LNCaP clone FGC (cell line): ENCODE measurements at regions not wholly inside any gene's neighbourhood (a gene's known extent, or its start where the extent isn't known, plus 50 kb on each side); places are given as distances from the start of the nearest gene placed in this dataset.
"Not testable (repeated sequence)": the region's sequence is repeated elsewhere in the genome, so short reads cannot be mapped to it uniquely, and the experiment has no call there.

Experiments
- DNase-seq: peaks from one replicate; pipeline ENCODE4 v3.0.0-alpha.2; 2011; ENCODE audit warnings: low read depth
- H3K4me3 ChIP-seq: 2 replicates; pipeline ENCODE4 v1.5.1; 2011; ENCODE audit warnings: mild to moderate bottlenecking, low read depth, low read length, control low read depth
- TF ChIP-seq, protein P1 (sequence below): IDR thresholded peaks from 2 replicates; pipeline ENCODE4 v1.5.1; 2012; ENCODE audit warnings: mild to moderate bottlenecking; ENCODE audit not compliant: control insufficient read depth, insufficient read depth; ENCODE audit errors: extremely low read depth

- no peak overlapping the region for H3K4me3 ChIP-seq
- no peak for DNase-seq
- TF ChIP-seq, protein P1, sequence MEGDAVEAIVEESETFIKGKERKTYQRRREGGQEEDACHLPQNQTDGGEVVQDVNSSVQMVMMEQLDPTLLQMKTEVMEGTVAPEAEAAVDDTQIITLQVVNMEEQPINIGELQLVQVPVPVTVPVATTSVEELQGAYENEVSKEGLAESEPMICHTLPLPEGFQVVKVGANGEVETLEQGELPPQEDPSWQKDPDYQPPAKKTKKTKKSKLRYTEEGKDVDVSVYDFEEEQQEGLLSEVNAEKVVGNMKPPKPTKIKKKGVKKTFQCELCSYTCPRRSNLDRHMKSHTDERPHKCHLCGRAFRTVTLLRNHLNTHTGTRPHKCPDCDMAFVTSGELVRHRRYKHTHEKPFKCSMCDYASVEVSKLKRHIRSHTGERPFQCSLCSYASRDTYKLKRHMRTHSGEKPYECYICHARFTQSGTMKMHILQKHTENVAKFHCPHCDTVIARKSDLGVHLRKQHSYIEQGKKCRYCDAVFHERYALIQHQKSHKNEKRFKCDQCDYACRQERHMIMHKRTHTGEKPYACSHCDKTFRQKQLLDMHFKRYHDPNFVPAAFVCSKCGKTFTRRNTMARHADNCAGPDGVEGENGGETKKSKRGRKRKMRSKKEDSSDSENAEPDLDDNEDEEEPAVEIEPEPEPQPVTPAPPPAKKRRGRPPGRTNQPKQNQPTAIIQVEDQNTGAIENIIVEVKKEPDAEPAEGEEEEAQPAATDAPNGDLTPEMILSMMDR, result no peak
Observed at GRCh38 chr13:50543141-50543540, 300.4 kb downstream of the DLEU7 start.

DNA sequence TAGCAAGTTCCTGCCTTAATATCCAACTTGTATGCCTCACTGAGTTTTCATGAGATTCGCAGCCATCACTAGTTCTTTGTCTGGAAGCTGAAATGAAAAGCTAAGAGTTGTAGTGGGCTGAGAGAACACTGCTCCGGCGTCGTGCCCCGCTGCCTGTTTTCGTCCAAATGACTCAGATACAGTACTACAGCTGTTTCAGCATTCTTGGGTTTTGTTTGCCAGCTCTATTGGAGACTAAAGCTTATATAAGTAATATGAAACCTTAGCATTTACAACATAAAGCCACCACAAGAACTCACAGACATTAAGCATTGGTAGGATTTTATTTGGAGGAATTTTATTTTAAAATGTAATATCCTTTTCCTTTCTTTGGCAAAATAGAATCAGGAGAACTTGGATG, 299.7 kb downstream of the DLEU7 start:
- DNase-seq, result no peak
- no peak overlapping the region for H3K4me3 ChIP-seq
- TF ChIP-seq, protein P1, result no peak

- TF ChIP-seq, protein P1, result no peak
- no peak for DNase-seq
- H3K4me3 ChIP-seq, result no peak overlapping the region
Observed at GRCh38 chr13:50544211-50544610, 299.3 kb downstream of the DLEU7 start.

DNA sequence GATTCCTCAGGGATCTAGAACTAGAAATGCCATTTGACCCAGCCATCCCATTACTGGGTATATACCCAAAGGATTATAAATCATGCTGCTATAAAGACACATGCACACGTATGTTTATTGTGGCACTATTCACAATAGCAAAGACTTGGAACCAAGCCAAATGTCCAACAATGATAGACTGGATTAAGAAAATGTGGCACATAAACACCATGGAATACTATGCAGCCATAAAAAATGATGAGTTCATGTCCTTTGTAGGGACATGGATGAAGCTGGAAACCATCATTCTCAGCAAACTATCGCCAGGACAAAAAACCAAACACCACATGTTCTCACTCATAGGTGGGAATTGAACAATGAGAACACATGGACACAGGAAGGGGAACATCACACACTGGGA, 296.3 kb downstream of the DLEU7 start:
- not testable (repeated sequence) for H3K4me3 ChIP-seq, DNase-seq

DNA sequence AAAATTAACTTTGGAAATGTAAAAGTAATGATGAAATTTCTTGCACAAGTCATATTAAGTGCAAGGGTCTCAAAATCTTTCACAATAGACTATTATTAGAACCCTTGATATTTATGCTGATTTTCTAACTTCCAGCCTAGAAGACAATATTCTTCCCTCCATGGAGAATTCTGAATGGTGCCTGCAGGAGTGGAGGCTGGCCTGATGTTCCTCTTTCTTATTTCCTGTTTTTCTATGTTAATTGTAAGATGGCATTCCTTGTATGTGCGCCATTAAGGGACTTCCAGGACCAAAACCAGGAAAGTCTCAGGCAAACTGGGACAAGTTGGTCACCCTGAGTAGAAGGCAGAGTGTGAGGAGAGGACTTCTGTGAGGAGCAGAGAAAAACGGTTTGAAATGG, 294.9 kb downstream of the DLEU7 start:
- TF ChIP-seq, protein P1, result no peak
- H3K4me3 ChIP-seq, result no peak overlapping the region
- DNase-seq, result no peak

- DNase-seq, result no peak
- TF ChIP-seq, protein P1, result no peak
- H3K4me3 ChIP-seq, result no peak overlapping the region
Observed at GRCh38 chr13:50549221-50549942, 294.1 kb downstream of the DLEU7 start.

- no peak overlapping the region for H3K4me3 ChIP-seq
- TF ChIP-seq, protein P1, result no peak
- no peak for DNase-seq
Observed at GRCh38 chr13:50550151-50550550, 293.3 kb downstream of the DLEU7 start.
